ENCODE measurements at regions not wholly inside any gene's neighbourhood (a gene's known extent, or its start where the extent isn't known, plus 50 kb on each side); places are given as distances from the start of the nearest gene placed in this dataset.
"Not testable (repeated sequence)": the region's sequence is repeated elsewhere in the genome, so short reads cannot be mapped to it uniquely, and the experiment has no call there.

DNA sequence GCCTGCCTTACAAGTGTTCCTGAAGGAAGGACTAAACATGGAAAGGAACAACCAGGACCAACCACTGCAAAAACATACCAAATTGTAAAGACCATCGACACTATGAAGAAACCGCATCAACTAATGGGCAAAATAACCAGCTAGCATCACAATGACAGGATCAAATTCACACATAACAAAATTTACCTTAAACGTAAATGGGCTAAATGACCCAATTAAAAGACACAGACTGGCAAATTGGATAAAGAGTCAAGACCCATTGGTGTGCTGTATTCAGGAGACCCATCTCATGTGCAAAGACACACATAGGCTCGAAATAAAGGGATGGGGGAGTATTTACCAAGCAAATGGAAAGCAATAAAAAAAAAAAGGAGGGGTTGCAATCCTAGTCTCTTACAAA lies 192.1 kb downstream of the MREG start:
- not testable (repeated sequence) for H3K36me3 ChIP-seq (ENCODE audit: control insufficient read depth in 2 of 4, insufficient read depth in 4 of 4, low read length in 3 of 4); H3K4me2 ChIP-seq (ENCODE audit: insufficient read depth in 1 of 2, low read depth in 2 of 2, low read length in 2 of 2); H3K9ac ChIP-seq (replicated peaks in 1 of 4; ENCODE audit: extremely low read depth in 1 of 4, low read depth in 3 of 4, low read length in 3 of 4); H2AFZ ChIP-seq (ENCODE audit: low read length); H2BK15ac ChIP-seq (ENCODE audit: low read length); H3K4me1 ChIP-seq (replicated peaks in 1 of 4; ENCODE audit: control insufficient read depth in 3 of 4, insufficient read depth in 4 of 4, low read length in 3 of 4); H4K8ac ChIP-seq (ENCODE audit: extremely low read depth, insufficient read depth, low read length); H3K23me2 ChIP-seq (ENCODE audit: low read depth, low read length); H3K79me1 ChIP-seq (ENCODE audit: low read depth, low read length); H4K5ac ChIP-seq (ENCODE audit: insufficient read length, low read depth, low read length); DNase-seq (ENCODE audit: low read depth in 1 of 2, low spot score in 2 of 2); FAIRE-seq; H3K23ac ChIP-seq (ENCODE audit: insufficient read length); H3K79me2 ChIP-seq (ENCODE audit: control insufficient read depth in 1 of 2, insufficient read depth in 2 of 2, low read length in 2 of 2); H2BK120ac ChIP-seq (replicated peaks; ENCODE audit: low read depth, low read length); H2BK5ac ChIP-seq (ENCODE audit: low read depth, low read length); H3K56ac ChIP-seq (replicated peaks; ENCODE audit: insufficient read length, low read depth, low read length); H4K20me1 ChIP-seq (replicated peaks in 1 of 2; ENCODE audit: control insufficient read depth in 1 of 2, insufficient read depth in 2 of 2, low read length in 2 of 2); H2AK5ac ChIP-seq (ENCODE audit: low read depth, low read length); H3K14ac ChIP-seq (ENCODE audit: insufficient read length); H3K27ac ChIP-seq (ENCODE audit: low read depth, low read length); H3K4me3 ChIP-seq (ENCODE audit: extremely low read depth in 1 of 4, insufficient read depth in 2 of 4, low read depth in 3 of 4, low read length in 4 of 4); H3K27me3 ChIP-seq (replicated peaks in 1 of 4; ENCODE audit: control insufficient read depth in 3 of 4, extremely low read depth in 1 of 4, insufficient read depth in 3 of 4, low read length in 3 of 4); H2BK20ac ChIP-seq (ENCODE audit: low read length); H2BK12ac ChIP-seq (ENCODE audit: low read depth, low read length); H3K9me3 ChIP-seq (ENCODE audit: insufficient read depth in 2 of 2, low read depth in 1 of 2, low read length in 1 of 2); H4K91ac ChIP-seq (replicated peaks; ENCODE audit: insufficient read length, low read length); H3K18ac ChIP-seq (ENCODE audit: extremely low read depth, low read length); H3K4ac ChIP-seq (replicated peaks; ENCODE audit: insufficient read length, low read depth, low read length)
- CTCF ChIA-PET (ENCODE audit: partially characterized antibody) = interaction anchor here (0.6 to 2.3 kb wide), 3 partner anchors 14 to 26 kb away, joined by 4 to 5 read pairs (median 5); no protein-coding TSS in a partner anchor
- POLR2A ChIA-PET (ENCODE audit: partially characterized antibody) = interaction anchor here (0.6 kb wide), 1 partner anchor 341 kb away, joined by 3 read pairs; no protein-coding TSS in a partner anchor
- 94% methylated on average over 4 of the region's 4 CpGs; no CpG with 5 or more reads in 1 of the 2 experiments for WGBS, 2 experiments (ENCODE audit: extremely low coverage in 1 of 2, insufficient coverage in 1 of 2, insufficient read length in 1 of 2, insufficient replicate concordance in 2 of 2, low coverage in 1 of 2, low lambda C conversion rate in 2 of 2, missing lambda C conversion rate in 1 of 2)

DNA sequence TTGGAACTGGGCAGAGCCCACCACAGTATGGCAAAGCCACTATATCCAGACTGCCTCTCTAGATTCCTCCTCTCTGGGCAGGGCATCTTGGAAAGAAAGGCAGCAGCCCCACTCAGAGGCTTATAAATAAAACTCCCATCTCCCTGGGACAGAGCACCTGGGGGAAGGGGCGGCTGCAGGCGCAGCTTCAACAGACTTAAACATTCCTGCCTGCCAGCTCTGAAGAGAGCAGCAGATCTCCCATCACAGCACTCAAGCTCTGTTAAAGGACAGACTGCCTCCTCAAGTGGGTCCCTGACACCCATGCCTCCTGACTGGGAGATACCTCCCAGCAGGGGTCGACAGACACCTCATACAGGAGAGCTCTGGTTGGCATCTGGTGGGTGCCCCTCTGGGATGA lies 193.6 kb downstream of the MREG start:
- H3K56ac ChIP-seq (replicated peaks; ENCODE audit: insufficient read length, low read depth, low read length); H3K79me2 ChIP-seq (ENCODE audit: control insufficient read depth in 1 of 2, insufficient read depth in 2 of 2, low read length in 2 of 2); H2BK120ac ChIP-seq (replicated peaks; ENCODE audit: low read depth, low read length); H3K27ac ChIP-seq (ENCODE audit: low read depth, low read length); POLR2A ChIA-PET (ENCODE audit: partially characterized antibody); H3K27me3 ChIP-seq (replicated peaks in 1 of 4; ENCODE audit: control insufficient read depth in 3 of 4, extremely low read depth in 1 of 4, insufficient read depth in 3 of 4, low read length in 3 of 4); H3K14ac ChIP-seq (ENCODE audit: insufficient read length); H2BK15ac ChIP-seq (ENCODE audit: low read length); H2BK20ac ChIP-seq (ENCODE audit: low read length); H3K79me1 ChIP-seq (ENCODE audit: low read depth, low read length); H4K5ac ChIP-seq (ENCODE audit: insufficient read length, low read depth, low read length); FAIRE-seq; DNase-seq (ENCODE audit: low read depth in 1 of 2, low spot score in 2 of 2); H3K4me2 ChIP-seq (ENCODE audit: insufficient read depth in 1 of 2, low read depth in 2 of 2, low read length in 2 of 2); H3K36me3 ChIP-seq (ENCODE audit: control insufficient read depth in 2 of 4, insufficient read depth in 4 of 4, low read length in 3 of 4); H3K18ac ChIP-seq (ENCODE audit: extremely low read depth, low read length); H3K23ac ChIP-seq (ENCODE audit: insufficient read length); H2AK5ac ChIP-seq (ENCODE audit: low read depth, low read length); H2BK5ac ChIP-seq (ENCODE audit: low read depth, low read length); H3K9ac ChIP-seq (replicated peaks in 1 of 4; ENCODE audit: extremely low read depth in 1 of 4, low read depth in 3 of 4, low read length in 3 of 4); H3K4me1 ChIP-seq (replicated peaks in 1 of 4; ENCODE audit: control insufficient read depth in 3 of 4, insufficient read depth in 4 of 4, low read length in 3 of 4); H4K91ac ChIP-seq (replicated peaks; ENCODE audit: insufficient read length, low read length); H3K4me3 ChIP-seq (ENCODE audit: extremely low read depth in 1 of 4, insufficient read depth in 2 of 4, low read depth in 3 of 4, low read length in 4 of 4); H4K20me1 ChIP-seq (replicated peaks in 1 of 2; ENCODE audit: control insufficient read depth in 1 of 2, insufficient read depth in 2 of 2, low read length in 2 of 2); H3K4ac ChIP-seq (replicated peaks; ENCODE audit: insufficient read length, low read depth, low read length); H2BK12ac ChIP-seq (ENCODE audit: low read depth, low read length); H4K8ac ChIP-seq (ENCODE audit: extremely low read depth, insufficient read depth, low read length); H2AFZ ChIP-seq (ENCODE audit: low read length); H3K9me3 ChIP-seq (ENCODE audit: insufficient read depth in 2 of 2, low read depth in 1 of 2, low read length in 1 of 2); H3K23me2 ChIP-seq (ENCODE audit: low read depth, low read length): not testable (repeated sequence)
- CTCF ChIA-PET (ENCODE audit: partially characterized antibody) = interaction anchor here (0.6 to 2.0 kb wide), 6 partner anchors 8 to 550 kb away, joined by 3 to 11 read pairs (median 3); no protein-coding TSS in a partner anchor
- WGBS, 2 experiments (ENCODE audit: extremely low coverage in 1 of 2, insufficient coverage in 1 of 2, insufficient read length in 1 of 2, insufficient replicate concordance in 2 of 2, low coverage in 1 of 2, low lambda C conversion rate in 2 of 2, missing lambda C conversion rate in 1 of 2) = 91% methylated on average over 3 of the region's 3 CpGs; no CpG with 5 or more reads in 1 of the 2 experiments

Data from H1 (cell line).